ENCODE measurements at regions not wholly inside any gene's neighbourhood (a gene's known extent, or its start where the extent isn't known, plus 50 kb on each side); places are given as distances from the start of the nearest gene placed in this dataset.

DNA sequence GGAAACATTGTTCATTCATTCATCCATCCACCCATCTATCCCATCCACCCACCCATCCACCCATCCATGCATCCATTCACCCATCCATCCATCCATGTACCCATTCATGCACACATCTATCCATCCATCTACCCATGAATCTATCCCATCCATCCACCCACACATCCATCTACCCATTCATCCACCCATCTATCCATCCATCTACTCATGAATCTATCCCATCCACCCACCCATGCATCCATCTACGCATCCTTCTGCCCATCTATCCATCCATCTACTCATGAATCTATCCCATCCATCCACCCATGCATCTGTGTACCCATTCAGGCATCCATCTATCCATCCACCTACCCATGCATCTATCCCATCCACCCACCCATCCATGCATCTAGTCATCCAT is 51.6 kb upstream of the URI1 start:
- no peaks in the 10 kb centered on the region for H3K36me3 ChIP-seq
- TF ChIP-seq, protein P1, sequence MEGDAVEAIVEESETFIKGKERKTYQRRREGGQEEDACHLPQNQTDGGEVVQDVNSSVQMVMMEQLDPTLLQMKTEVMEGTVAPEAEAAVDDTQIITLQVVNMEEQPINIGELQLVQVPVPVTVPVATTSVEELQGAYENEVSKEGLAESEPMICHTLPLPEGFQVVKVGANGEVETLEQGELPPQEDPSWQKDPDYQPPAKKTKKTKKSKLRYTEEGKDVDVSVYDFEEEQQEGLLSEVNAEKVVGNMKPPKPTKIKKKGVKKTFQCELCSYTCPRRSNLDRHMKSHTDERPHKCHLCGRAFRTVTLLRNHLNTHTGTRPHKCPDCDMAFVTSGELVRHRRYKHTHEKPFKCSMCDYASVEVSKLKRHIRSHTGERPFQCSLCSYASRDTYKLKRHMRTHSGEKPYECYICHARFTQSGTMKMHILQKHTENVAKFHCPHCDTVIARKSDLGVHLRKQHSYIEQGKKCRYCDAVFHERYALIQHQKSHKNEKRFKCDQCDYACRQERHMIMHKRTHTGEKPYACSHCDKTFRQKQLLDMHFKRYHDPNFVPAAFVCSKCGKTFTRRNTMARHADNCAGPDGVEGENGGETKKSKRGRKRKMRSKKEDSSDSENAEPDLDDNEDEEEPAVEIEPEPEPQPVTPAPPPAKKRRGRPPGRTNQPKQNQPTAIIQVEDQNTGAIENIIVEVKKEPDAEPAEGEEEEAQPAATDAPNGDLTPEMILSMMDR (IDR thresholded peaks at IDR 0.05): no peak
- no peak for TF ChIP-seq POLR2A (IDR thresholded peaks at IDR 0.05)
- intact Hi-C loops (cut with DNase I; ENCODE audit: low total_unique reads): no loop called here
- H3K27me3 ChIP-seq: no peaks in the 10 kb centered on the region
- no peaks in the 10 kb centered on the region for H3K4me1 ChIP-seq
- H3K27ac ChIP-seq: no peak overlapping the region
- no peaks in the 10 kb centered on the region for H3K9me3 ChIP-seq
- no peak for DNase-seq
- no peak overlapping the region for H3K4me3 ChIP-seq

Measured in uterus (tissue), 3 donors.